NCI-H2196 (cell line): ENCODE measurements at regions not wholly inside any gene's neighbourhood (a gene's known extent, or its start where the extent isn't known, plus 50 kb on each side); places are given as distances from the start of the nearest gene placed in this dataset.
A peak's percentile ranks its signal among the peaks of the same experiment; 100 is the strongest.
"Not testable (repeated sequence)": the region's sequence is repeated elsewhere in the genome, so short reads cannot be mapped to it uniquely, and the experiment has no call there.

Source experiments
- DNase-seq: peaks from one replicate; lab custom pipeline; 2025; ENCODE audit not compliant: unreplicated experiment; lab: John Stamatoyannopoulos, UW

- DNase-seq, result no peak
Measured at GRCh38 chr7:68050627-68051026, 1054.0 kb downstream of the TYW1 start.

- no peak for DNase-seq
Measured at GRCh38 chr7:68058014-68058413, 1061.4 kb downstream of the TYW1 start.

GRCh38 chr7:68063171-68063570, 1066.5 kb downstream of the TYW1 start:
- DNase-seq, result no peak

- DNase-seq, result no peak
Measured at GRCh38 chr7:68065581-68065980, 1068.9 kb downstream of the TYW1 start.

GRCh38 chr7:68067845-68068244, 1071.2 kb downstream of the TYW1 start:
- no peak for DNase-seq

GRCh38 chr7:68070992-68071391, 1074.4 kb downstream of the TYW1 start:
- no peak for DNase-seq

- no peak for DNase-seq
Measured at GRCh38 chr7:68073701-68074100, 1077.1 kb downstream of the TYW1 start.

GRCh38 chr7:68074242-68074641, 1077.6 kb downstream of the TYW1 start:
- DNase-seq, result no peak

GRCh38 chr7:68078157-68078710, 1081.6 kb downstream of the TYW1 start:
- peak; percentile 9 for DNase-seq

GRCh38 chr7:68082066-68082960, 1085.7 kb downstream of the TYW1 start:
- DNase-seq, result not testable (repeated sequence)

- DNase-seq, result not testable (repeated sequence)
Measured at GRCh38 chr7:68082961-68083657, 1086.5 kb downstream of the TYW1 start.

GRCh38 chr7:68087401-68087800, 1090.8 kb downstream of the TYW1 start:
- DNase-seq, result no peak

- no peak for DNase-seq
Measured at GRCh38 chr7:68088879-68089278, 1092.2 kb downstream of the TYW1 start.

- DNase-seq, result not testable (repeated sequence)
Measured at GRCh38 chr7:68090256-68090655, 1093.6 kb downstream of the TYW1 start.

GRCh38 chr7:68103319-68103718, 1106.7 kb downstream of the TYW1 start:
- no peak for DNase-seq

GRCh38 chr7:68107261-68107660, 1110.6 kb downstream of the TYW1 start:
- peak; percentile 58 for DNase-seq

- peak; percentile 5 for DNase-seq
Measured at GRCh38 chr7:68107968-68108367, 1111.3 kb downstream of the TYW1 start.

- no peak for DNase-seq
Measured at GRCh38 chr7:68109299-68109698, 1112.7 kb downstream of the TYW1 start.

- no peak for DNase-seq
Measured at GRCh38 chr7:68119411-68119810, 1122.8 kb downstream of the TYW1 start.

- no peak for DNase-seq
Measured at GRCh38 chr7:68121056-68121455, 1124.4 kb downstream of the TYW1 start.

GRCh38 chr7:68121655-68122054, 1125.0 kb downstream of the TYW1 start:
- DNase-seq, result no peak

GRCh38 chr7:68122801-68123200, 1126.2 kb downstream of the TYW1 start:
- DNase-seq, result no peak
